HCT116 (cell line): ENCODE measurements at regions not wholly inside any gene's neighbourhood (a gene's known extent, or its start where the extent isn't known, plus 50 kb on each side); places are given as distances from the start of the nearest gene placed in this dataset.

Experiments used
- ATAC-seq: fragments of 200-7000 bp; cut with Tn5 transposase; 2 replicates; pipeline ENCODE4 v1.9.1; 2020; ENCODE audit warnings: mild to moderate bottlenecking, moderate library complexity
- BruUV-seq: library from RNA; stranded (reverse); fragments of 400-500 nt; replicated peaks from 2 replicates; lab custom pipeline; 2021; lab: Mats Ljungman, UMichigan
- CTCF ChIA-PET: fragments of 300-600 bp; sonication (Branson Sonifier 250); formaldehyde crosslinking; loops from one replicate; lab custom pipeline; 2021; ENCODE audit warnings: antibody characterized with exemption; lab: Charles Lee
- POLR2A ChIA-PET: fragments of 300-600, 350-600 bp; sonication (Branson Sonifier 250); formaldehyde crosslinking; loops from one replicate; lab custom pipeline; 2021; ENCODE audit warnings: antibody characterized with exemption; lab: Charles Lee
- RAD21 ChIA-PET, 2 experiments: fragments of 300-600 bp; sonication (Branson Sonifier 250); formaldehyde crosslinking; loops; one replicate each; lab custom pipeline; 2023; ENCODE audit warnings: low total read pairs in 2 of 2; ENCODE audit not compliant: uncharacterized antibody in 2 of 2, unreplicated experiment in 2 of 2, low non-redundant PET in 1 of 2; lab: Charles Lee
- DNase-seq: peaks from one replicate; pipeline ENCODE4 v3.0.0-alpha.2; 2010; ENCODE audit warnings: low read depth, low spot score
- H2AFZ ChIP-seq: fragments of 200-600 bp; shearing (Covaris generic), sonication (generic); 2 replicates; pipeline ENCODE4 v1.6.1; 2017; ENCODE audit warnings: low read depth, mixed run types, mixed read lengths, antibody characterized with exemption, low read length; ENCODE audit not compliant: poor library complexity, severe bottlenecking
- H3K27ac ChIP-seq: 2 replicates; pipeline ENCODE4 v1.5.1; 2012; ENCODE audit warnings: low read depth, low read length
- H3K27me3 ChIP-seq: fragments of 200-600 bp; sonication (generic); 2 replicates; pipeline ENCODE4 v1.6.1; 2016; ENCODE audit warnings: mixed run types, low read length, mixed read lengths; ENCODE audit not compliant: insufficient read depth
- H3K36me3 ChIP-seq, 2 experiments: fragments of 200-500 bp in 1 of 2; fragments of 200-600 bp in 1 of 2; sonication (Bioruptor generic) in 1 of 2; sonication (generic) in 1 of 2; 2 replicates each; pipeline versions ENCODE4 v1.5.1 to v1.6.1; 2014 to 2016; ENCODE audit warnings: low read length in 2 of 2, inconsistent platforms in 1 of 2, mixed read lengths in 1 of 2, mixed run types in 1 of 2; ENCODE audit not compliant: insufficient read depth in 2 of 2, control insufficient read depth in 1 of 2
- H3K4me1 ChIP-seq, 2 experiments: fragments of 200-600 bp in 1 of 2; sonication (generic) in 1 of 2; 2 replicates each; pipeline versions ENCODE4 v1.5.1 to v1.6.1; 2012 to 2017; ENCODE audit warnings: low read length in 2 of 2, inconsistent platforms in 1 of 2, mild to moderate bottlenecking in 1 of 2, mixed read lengths in 1 of 2, mixed run types in 1 of 2, moderate library complexity in 1 of 2; ENCODE audit not compliant: insufficient read depth in 2 of 2, control insufficient read depth in 1 of 2
- H3K4me2 ChIP-seq: fragments of 200-600 bp; sonication (generic); 2 replicates; pipeline ENCODE4 v1.6.1; 2017; ENCODE audit warnings: mixed run types, low read length, mixed read lengths
- H3K4me3 ChIP-seq, 2 experiments: fragments of 200-600 bp in 1 of 2; sonication (generic) in 1 of 2; replicated peaks in 1 of 2; 2 replicates each; pipeline ENCODE4 v1.5.1; 2011 to 2016; ENCODE audit warnings: low read length in 2 of 2, control low read depth in 1 of 2, low read depth in 1 of 2, mild to moderate bottlenecking in 1 of 2, mixed read lengths in 1 of 2, mixed run types in 1 of 2
- H3K79me2 ChIP-seq: fragments of 200-600 bp; sonication (generic); 2 replicates; pipeline ENCODE4 v1.6.1; 2017; ENCODE audit warnings: mild to moderate bottlenecking, mixed run types, low read length, moderate library complexity, mixed read lengths; ENCODE audit not compliant: insufficient read depth
- H3K9ac ChIP-seq: fragments of 200-600 bp; sonication (generic); 2 replicates; pipeline ENCODE4 v1.6.1; 2016; ENCODE audit warnings: low read length, mixed read lengths
- H3K9me2 ChIP-seq: fragments of 200-600 bp; sonication (generic), shearing (Covaris generic); 2 replicates; pipeline ENCODE4 v1.6.1; 2017; ENCODE audit warnings: mixed run types, mild to moderate bottlenecking, moderate library complexity; ENCODE audit not compliant: insufficient read depth
- H3K9me3 ChIP-seq, 2 experiments: fragments of 200-500 bp in 1 of 2; fragments of 200-600 bp in 1 of 2; sonication (Bioruptor generic) in 1 of 2; sonication (generic) in 1 of 2; 2 replicates each; pipeline ENCODE4 v1.6.1; 2014 to 2017; ENCODE audit warnings: low read length in 2 of 2, mixed read lengths in 2 of 2, inconsistent platforms in 1 of 2, low read depth in 1 of 2, mild to moderate bottlenecking in 1 of 2, mixed run types in 1 of 2, moderate library complexity in 1 of 2; ENCODE audit not compliant: control insufficient read depth in 1 of 2, insufficient read depth in 1 of 2
- H4K20me1 ChIP-seq: fragments of 200-600 bp; sonication (generic), shearing (Covaris generic); 2 replicates; pipeline ENCODE4 v1.6.1; 2017; ENCODE audit warnings: mixed run types, mild to moderate bottlenecking, moderate library complexity; ENCODE audit not compliant: insufficient read depth
- CBX3 ChIP-seq: IDR thresholded peaks from 2 replicates; pipeline ENCODE4 v1.6.1; 2012; ENCODE audit warnings: low read depth
- CEBPB ChIP-seq: IDR thresholded peaks from 2 replicates; pipeline ENCODE4 v1.6.1; 2012; ENCODE audit warnings: low read depth
- ELF1 ChIP-seq: IDR thresholded peaks from 2 replicates; pipeline ENCODE4 v1.6.1; 2012; ENCODE audit warnings: low read depth, borderline replicate concordance
- EZH2 ChIP-seq: fragments of 200-600 bp; sonication (generic); IDR thresholded peaks from 2 replicates; pipeline ENCODE4 v1.6.1; 2017; ENCODE audit warnings: antibody characterized with exemption, mixed run types
- EZH2phosphoT487 ChIP-seq: fragments of 200-600 bp; IDR thresholded peaks from 2 replicates; pipeline ENCODE4 v1.6.1; 2018; ENCODE audit warnings: antibody characterized with exemption, borderline replicate concordance
- JUND ChIP-seq: IDR thresholded peaks from 2 replicates; pipeline ENCODE4 v1.6.1; 2012
- MAX ChIP-seq: IDR thresholded peaks from 2 replicates; pipeline ENCODE4 v1.6.1; 2012
- POLR2A ChIP-seq: IDR thresholded peaks from 2 replicates; pipeline ENCODE4 v1.7.0; 2011; ENCODE audit warnings: borderline replicate concordance; ENCODE audit not compliant: insufficient read depth, insufficient read length; ENCODE audit errors: extremely low read depth
- POLR2AphosphoS5 ChIP-seq: IDR thresholded peaks from 2 replicates; pipeline ENCODE4 v1.6.1; 2011; ENCODE audit warnings: mild to moderate bottlenecking, low read depth, low read length, moderate library complexity
- SIN3A ChIP-seq: IDR thresholded peaks from 2 replicates; pipeline ENCODE4 v1.6.1; 2012; ENCODE audit warnings: low read depth
- SRF ChIP-seq: IDR thresholded peaks from 2 replicates; pipeline ENCODE4 v1.6.1; 2012; ENCODE audit warnings: low read depth
- TCF7L2 ChIP-seq: IDR thresholded peaks from 2 replicates; pipeline ENCODE4 v1.7.0; 2011; ENCODE audit warnings: borderline replicate concordance, inconsistent platforms; ENCODE audit not compliant: insufficient read depth, insufficient read length; ENCODE audit errors: extremely low read depth
- YY1 ChIP-seq: IDR thresholded peaks from 2 replicates; pipeline ENCODE4 v1.6.1; 2011; ENCODE audit warnings: low read length, low read depth, moderate library complexity, mild to moderate bottlenecking; ENCODE audit not compliant: insufficient replicate concordance; ENCODE audit errors: extremely low read depth
- ZFX ChIP-seq: fragments of 450-650 bp; IDR thresholded peaks from 2 replicates; pipeline ENCODE4 v1.6.1; 2017
- ZNF274 ChIP-seq: fragments of 200-500 bp; sonication (Bioruptor generic); IDR thresholded peaks from 2 replicates; pipeline ENCODE4 v1.6.1; 2014; ENCODE audit warnings: mild to moderate bottlenecking, low read depth, low read length, inconsistent platforms
- intact Hi-C: fragments of 100-400 bp; cut with micrococcal nuclease; formaldehyde crosslinking; loops from 2 replicates; pipeline ENCODE4 v1.10.0; 2022
- TF ChIP-seq, protein P1 (sequence below): IDR thresholded peaks from 2 replicates; pipeline ENCODE4 v1.6.1; 2011; ENCODE audit warnings: mild to moderate bottlenecking, low read length, moderate library complexity; ENCODE audit not compliant: insufficient replicate concordance; ENCODE audit errors: extremely low read depth

GRCh38 chr4:59057804-59058203, 1947.6 kb upstream of the IGFBP7 start:
- Histone ChIP-seq H2AFZ (no peak overlapping the region), H3K79me2 (no peaks in the 10 kb centered on the region), H3K36me3 (no peaks in the 10 kb centered on the region), H3K9me3 (peaks cover 10 to 17% of the 10 kb centered on the region in 2 experiments; a peak in 2 of 4 replicates), H3K4me1 (no peaks in the 10 kb centered on the region), H3K9ac (no peak overlapping the region), H3K27me3 (no peaks in the 10 kb centered on the region), H3K4me3 (no peak overlapping the region), H3K4me2 (no peak overlapping the region), H3K9me2 (no peaks in the 10 kb centered on the region), H3K27ac (no peak overlapping the region), H4K20me1 (no peaks in the 10 kb centered on the region)
- no peak for ATAC-seq
- BruUV-seq = no TSS peak
- ChIA-PET CTCF (no interaction called here), POLR2A (no interaction called here), RAD21 (no interaction called here)
- TF ChIP-seq ZFX (no peak), TCF7L2 (no peak), MAX (no peak), POLR2A (no peak), CEBPB (no peak), SIN3A (no peak), CBX3 (no peak), SRF (no peak), POLR2AphosphoS5 (no peak), ZNF274 (no peak), EZH2phosphoT487 (no peak), YY1 (no peak), JUND (no peak), ELF1 (no peak), EZH2 (no peak)
- TF ChIP-seq, protein P1, sequence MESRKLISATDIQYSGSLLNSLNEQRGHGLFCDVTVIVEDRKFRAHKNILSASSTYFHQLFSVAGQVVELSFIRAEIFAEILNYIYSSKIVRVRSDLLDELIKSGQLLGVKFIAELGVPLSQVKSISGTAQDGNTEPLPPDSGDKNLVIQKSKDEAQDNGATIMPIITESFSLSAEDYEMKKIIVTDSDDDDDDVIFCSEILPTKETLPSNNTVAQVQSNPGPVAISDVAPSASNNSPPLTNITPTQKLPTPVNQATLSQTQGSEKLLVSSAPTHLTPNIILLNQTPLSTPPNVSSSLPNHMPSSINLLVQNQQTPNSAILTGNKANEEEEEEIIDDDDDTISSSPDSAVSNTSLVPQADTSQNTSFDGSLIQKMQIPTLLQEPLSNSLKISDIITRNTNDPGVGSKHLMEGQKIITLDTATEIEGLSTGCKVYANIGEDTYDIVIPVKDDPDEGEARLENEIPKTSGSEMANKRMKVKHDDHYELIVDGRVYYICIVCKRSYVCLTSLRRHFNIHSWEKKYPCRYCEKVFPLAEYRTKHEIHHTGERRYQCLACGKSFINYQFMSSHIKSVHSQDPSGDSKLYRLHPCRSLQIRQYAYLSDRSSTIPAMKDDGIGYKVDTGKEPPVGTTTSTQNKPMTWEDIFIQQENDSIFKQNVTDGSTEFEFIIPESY = no peak
- intact Hi-C loops = no loop called here
- DNase-seq = no peak
